K562 (cell line): ENCODE measurements at regions not wholly inside any gene's neighbourhood (a gene's known extent, or its start where the extent isn't known, plus 50 kb on each side); places are given as distances from the start of the nearest gene placed in this dataset.
A peak's percentile ranks its signal among the peaks of the same experiment; 100 is the strongest.

Experiments
- ATAC-seq: fragments of 200-7000 bp; cut with Tn5 transposase; 3 replicates; pipeline ENCODE4 v1.9.1; 2020; ENCODE audit warnings: moderate library complexity
- BruUV-seq: library from RNA; stranded (reverse); fragments of 400-500 nt; replicated peaks from 2 replicates; lab custom pipeline; 2021; lab: Mats Ljungman, UMichigan
- CTCF ChIA-PET: fragments of 300-600 bp; formaldehyde crosslinking; extraction: SDS; loops from one replicate; lab custom pipeline; 2021; ENCODE audit warnings: low intra/inter-chr PET ratio; lab: Yijun Ruan, JAX
- POLR2A ChIA-PET: fragments of 300-600, 350-650 bp; sonication (Branson Sonifier 250); formaldehyde crosslinking; extraction: SDS; loops from one replicate; lab custom pipeline; 2021; ENCODE audit warnings: antibody characterized with exemption, inconsistent platforms; lab: Yijun Ruan, JAX
- DNase-seq, 4 experiments: peaks; one replicate each; pipeline versions ENCODE4 v3.0.0 to v3.0.0-alpha.2; 2011 to 2018; ENCODE audit warnings: low spot score in 3 of 4, mixed read lengths in 3 of 4; ENCODE audit errors: extremely low read depth in 1 of 4
- FAIRE-seq: peaks from 2 replicates; lab custom pipeline; 2011; peaks lifted over from hg19 to GRCh38; lab: Jason Lieb, UNC
- H2AFZ ChIP-seq: 2 replicates; pipeline ENCODE4 v1.6.0; 2011; ENCODE audit warnings: low read depth, low read length, control low read depth, inconsistent platforms
- H3K27ac ChIP-seq: fragments of 200-600 bp; 3 replicates; pipeline ENCODE4 v1.8.0; 2011; ENCODE audit warnings: low read depth, mild to moderate bottlenecking, control low read depth, inconsistent platforms, low read length, moderate library complexity, mixed read lengths; ENCODE audit errors: extremely low read depth
- H3K27me3 ChIP-seq, 2 experiments: fragments of 300-600 bp in 1 of 2; 2 replicates in 1 of 2; 3 replicates in 1 of 2; pipeline versions ENCODE4 v1.6.0 to v1.8.0; 2011; ENCODE audit warnings: inconsistent platforms in 2 of 2, low read length in 2 of 2, mild to moderate bottlenecking in 1 of 2, mixed read lengths in 1 of 2, moderate library complexity in 1 of 2; ENCODE audit not compliant: control insufficient read depth in 2 of 2, insufficient read depth in 2 of 2
- H3K36me3 ChIP-seq: fragments of 300-600 bp; 3 replicates; pipeline ENCODE4 v1.8.0; 2011; ENCODE audit warnings: mild to moderate bottlenecking, low read length, inconsistent platforms; ENCODE audit not compliant: control insufficient read depth, insufficient read depth
- H3K4me1 ChIP-seq, 2 experiments: fragments of 200-600 bp in 1 of 2; replicated peaks in 1 of 2; 2 replicates in 1 of 2; 3 replicates in 1 of 2; pipeline versions ENCODE4 v1.5.1 to v1.8.0; 2011; ENCODE audit warnings: inconsistent platforms in 2 of 2, low read length in 2 of 2, mild to moderate bottlenecking in 1 of 2, mixed read lengths in 1 of 2, moderate library complexity in 1 of 2; ENCODE audit not compliant: control insufficient read depth in 2 of 2, insufficient read depth in 2 of 2
- H3K4me2 ChIP-seq: 2 replicates; pipeline ENCODE4 v1.6.1; 2011; ENCODE audit warnings: low read length, control low read depth, inconsistent platforms, mixed read lengths; ENCODE audit not compliant: insufficient read depth
- H3K4me3 ChIP-seq: fragments of 200-600 bp; sonication (generic), shearing (Covaris generic); 2 replicates; pipeline ENCODE4 v1.5.1; 2016; ENCODE audit warnings: control low read depth, inconsistent platforms
- H3K79me2 ChIP-seq: fragments of 200-600 bp; 3 replicates; pipeline ENCODE4 v1.8.0; 2011; ENCODE audit warnings: low read length, inconsistent platforms; ENCODE audit not compliant: control insufficient read depth, insufficient read depth
- H3K9ac ChIP-seq, 2 experiments: 2 replicates each; pipeline versions ENCODE4 v1.6.0 to v1.6.1; 2011; ENCODE audit warnings: low read depth in 2 of 2, low read length in 2 of 2, control low read depth in 1 of 2, inconsistent platforms in 1 of 2, mild to moderate bottlenecking in 1 of 2, mixed read lengths in 1 of 2; ENCODE audit not compliant: insufficient read depth in 1 of 2
- H3K9me1 ChIP-seq: one replicate; pipeline ENCODE4 v1.6.0; 2011; ENCODE audit warnings: inconsistent platforms, mild to moderate bottlenecking, low read length, moderate library complexity; ENCODE audit not compliant: control insufficient read depth, insufficient read depth
- H3K9me3 ChIP-seq: replicated peaks from 2 replicates; pipeline ENCODE4 v1.5.1; 2011; ENCODE audit warnings: low read depth, low read length, inconsistent platforms; ENCODE audit not compliant: control insufficient read depth, insufficient read depth
- H4K20me1 ChIP-seq: replicated peaks from 2 replicates; pipeline ENCODE4 v1.6.1; 2011; ENCODE audit warnings: low read length, inconsistent platforms, mixed read lengths; ENCODE audit not compliant: control insufficient read depth, insufficient read depth
- GABPA ChIP-seq: fragments of 200-800 bp; sonication (Bioruptor generic); conservative IDR thresholded peaks from 2 replicates; pipeline ENCODE4 v1.6.1; 2016; ENCODE audit warnings: low read depth, missing genetic modification characterization, missing compliant biosample characterization
- SREBF2 ChIP-seq: sonication (generic); formaldehyde crosslinking; IDR thresholded peaks from 2 replicates; pipeline ENCODE4 v1.4.0; 2020; ENCODE audit warnings: mild to moderate bottlenecking, missing genetic modification reagents
- ZNF232 ChIP-seq: sonication (generic); formaldehyde crosslinking; IDR thresholded peaks from 2 replicates; pipeline ENCODE4 v1.8.0; 2022; ENCODE audit warnings: mild to moderate bottlenecking, missing genetic modification reagents
- WGBS: fragments of 100-300 bp; shearing (Covaris generic); methylation state at CpG from one replicate; pipeline ENCODE4 v1.1.6; 2016; ENCODE audit warnings: low coverage, mixed read lengths; ENCODE audit not compliant: insufficient coverage; ENCODE audit errors: missing lambda C conversion rate; 5-methylcytosine and 5-hydroxymethylcytosine counted together
- in situ Hi-C: fragments of 300-500 bp; cut with MboI; formaldehyde crosslinking; loops from 4 replicates; pipeline ENCODE4 v1.15.0; 2018; ENCODE audit warnings: inconsistent platforms, mixed read lengths
- intact Hi-C: fragments of 100-400 bp; cut with micrococcal nuclease; formaldehyde crosslinking; loops from 2 replicates; pipeline ENCODE4 v1.14.2; 2022
- TF ChIP-seq, protein P1 (sequence below): sonication (generic); formaldehyde crosslinking; IDR thresholded peaks from 2 replicates; pipeline ENCODE4 v1.5.0; 2020; ENCODE audit warnings: missing genetic modification reagents
- TF ChIP-seq, protein P2 (sequence below): fragments of 450-650 bp; formaldehyde crosslinking; IDR thresholded peaks from 2 replicates; pipeline ENCODE4 v1.4.0; 2020; ENCODE audit warnings: mild to moderate bottlenecking, mixed read lengths
- TF ChIP-seq, protein P3 (sequence below): fragments of 250-450 bp; sonication (Bioruptor Pico); IDR thresholded peaks from 2 replicates; pipeline ENCODE4 v1.6.1; 2021; ENCODE audit warnings: mild to moderate bottlenecking

DNA sequence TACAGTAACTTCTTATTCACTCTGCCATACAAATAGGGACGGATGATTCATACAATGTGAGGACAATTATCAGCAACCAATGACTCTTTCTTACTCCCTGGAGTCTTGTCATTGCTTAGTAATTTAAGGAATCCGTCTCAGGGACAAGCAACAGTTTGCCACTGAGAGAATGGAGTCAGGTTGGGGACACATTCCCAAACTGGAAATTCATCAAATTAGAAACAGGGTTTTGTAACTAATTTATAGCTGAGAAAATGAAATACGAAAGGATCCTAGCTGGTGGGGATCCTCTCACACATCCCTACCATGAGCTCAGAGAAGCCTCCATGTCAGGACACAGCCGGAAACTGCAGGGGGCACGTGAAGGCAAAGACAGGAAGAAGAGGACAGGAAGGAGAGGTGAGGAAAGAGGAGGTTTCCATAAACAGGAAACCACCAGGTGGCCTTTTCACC is 50.4 kb upstream of the KDR start (continued):
- TF ChIP-seq SREBF2 (CRISPR knock-in tag) = no peak
- peak; percentile 80 for TF ChIP-seq GABPA (tag)
- TF ChIP-seq ZNF232 = no peak
- TF ChIP-seq, protein P1, sequence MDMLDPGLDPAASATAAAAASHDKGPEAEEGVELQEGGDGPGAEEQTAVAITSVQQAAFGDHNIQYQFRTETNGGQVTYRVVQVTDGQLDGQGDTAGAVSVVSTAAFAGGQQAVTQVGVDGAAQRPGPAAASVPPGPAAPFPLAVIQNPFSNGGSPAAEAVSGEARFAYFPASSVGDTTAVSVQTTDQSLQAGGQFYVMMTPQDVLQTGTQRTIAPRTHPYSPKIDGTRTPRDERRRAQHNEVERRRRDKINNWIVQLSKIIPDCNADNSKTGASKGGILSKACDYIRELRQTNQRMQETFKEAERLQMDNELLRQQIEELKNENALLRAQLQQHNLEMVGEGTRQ (CRISPR knock-in tag) = peak; percentile 36; the same call in 1 of the 2 replicates

DNA sequence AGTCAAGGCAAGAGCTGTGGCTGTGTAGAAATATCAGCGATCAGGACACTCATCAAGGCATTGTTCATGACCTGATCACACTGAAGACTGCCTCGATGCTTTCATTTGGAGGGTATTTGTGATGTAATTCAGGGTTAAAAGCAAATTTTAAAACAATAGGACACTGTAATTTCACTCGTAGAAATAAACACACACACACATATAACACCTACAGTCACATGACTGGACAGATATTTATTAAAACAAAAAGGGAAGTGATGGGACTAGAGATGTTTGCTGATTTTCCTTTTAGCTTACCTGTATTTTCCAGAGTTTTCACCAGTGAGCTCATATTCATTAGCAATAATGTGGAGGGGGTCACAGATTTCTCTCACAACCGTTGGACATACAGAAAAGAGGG is 51.1 kb upstream of the KDR start:
- 0% methylated on average over 3 of the region's 4 CpGs for WGBS
- H3K27ac ChIP-seq = no peak overlapping the region
- TF ChIP-seq, protein P2, sequence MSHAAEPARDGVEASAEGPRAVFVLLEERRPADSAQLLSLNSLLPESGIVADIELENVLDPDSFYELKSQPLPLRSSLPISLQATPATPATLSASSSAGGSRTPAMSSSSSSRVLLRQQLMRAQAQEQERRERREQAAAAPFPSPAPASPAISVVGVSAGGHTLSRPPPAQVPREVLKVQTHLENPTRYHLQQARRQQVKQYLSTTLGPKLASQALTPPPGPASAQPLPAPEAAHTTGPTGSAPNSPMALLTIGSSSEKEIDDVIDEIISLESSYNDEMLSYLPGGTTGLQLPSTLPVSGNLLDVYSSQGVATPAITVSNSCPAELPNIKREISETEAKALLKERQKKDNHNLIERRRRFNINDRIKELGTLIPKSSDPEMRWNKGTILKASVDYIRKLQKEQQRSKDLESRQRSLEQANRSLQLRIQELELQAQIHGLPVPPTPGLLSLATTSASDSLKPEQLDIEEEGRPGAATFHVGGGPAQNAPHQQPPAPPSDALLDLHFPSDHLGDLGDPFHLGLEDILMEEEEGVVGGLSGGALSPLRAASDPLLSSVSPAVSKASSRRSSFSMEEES = peak; percentile 51
- TF ChIP-seq, protein P3, sequence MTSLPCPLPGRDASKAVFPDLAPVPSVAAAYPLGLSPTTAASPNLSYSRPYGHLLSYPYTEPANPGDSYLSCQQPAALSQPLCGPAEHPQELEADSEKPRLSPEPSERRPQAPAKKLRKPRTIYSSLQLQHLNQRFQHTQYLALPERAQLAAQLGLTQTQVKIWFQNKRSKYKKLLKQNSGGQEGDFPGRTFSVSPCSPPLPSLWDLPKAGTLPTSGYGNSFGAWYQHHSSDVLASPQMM (CRISPR knock-in tag) = no peak
- H3K9me1 ChIP-seq = no peaks in the 10 kb centered on the region
- ATAC-seq (no peak), FAIRE-seq (no peak), DNase-seq (no peak)
- H3K9ac ChIP-seq = no peak overlapping the region
- H3K4me1 ChIP-seq = no peaks in the 10 kb centered on the region
- H3K9me3 ChIP-seq = no peaks in the 10 kb centered on the region
- in situ Hi-C loops = no loop called here
- intact Hi-C loops = no loop called here
- no peaks in the 10 kb centered on the region for H3K36me3 ChIP-seq
- no peaks in the 10 kb centered on the region; a peak in 1 of 5 replicates for H3K27me3 ChIP-seq
- POLR2A ChIA-PET = no interaction called here
- no peak overlapping the region for H2AFZ ChIP-seq
- no TSS peak for BruUV-seq
- no peaks in the 10 kb centered on the region for H4K20me1 ChIP-seq
- H3K4me2 ChIP-seq = no peak overlapping the region
- H3K4me3 ChIP-seq = no peak overlapping the region
- CTCF ChIA-PET = no interaction called here
- H3K79me2 ChIP-seq = no peaks in the 10 kb centered on the region
